ENCODE measurements at regions not wholly inside any gene's neighbourhood (a gene's known extent, or its start where the extent isn't known, plus 50 kb on each side); places are given as distances from the start of the nearest gene placed in this dataset.

- no peak for DNase-seq
Observed at GRCh38 chr7:25399000-25399750, 170.9 kb upstream of the NPVF start.

GRCh38 chr7:25402532-25402931 lies 174.2 kb upstream of the NPVF start:
- no peak for DNase-seq

- DNase-seq, result no peak
Observed at GRCh38 chr7:25405736-25406135, 177.4 kb upstream of the NPVF start.

- DNase-seq, result no peak
Observed at GRCh38 chr7:25407053-25407452, 178.8 kb upstream of the NPVF start.

DNA sequence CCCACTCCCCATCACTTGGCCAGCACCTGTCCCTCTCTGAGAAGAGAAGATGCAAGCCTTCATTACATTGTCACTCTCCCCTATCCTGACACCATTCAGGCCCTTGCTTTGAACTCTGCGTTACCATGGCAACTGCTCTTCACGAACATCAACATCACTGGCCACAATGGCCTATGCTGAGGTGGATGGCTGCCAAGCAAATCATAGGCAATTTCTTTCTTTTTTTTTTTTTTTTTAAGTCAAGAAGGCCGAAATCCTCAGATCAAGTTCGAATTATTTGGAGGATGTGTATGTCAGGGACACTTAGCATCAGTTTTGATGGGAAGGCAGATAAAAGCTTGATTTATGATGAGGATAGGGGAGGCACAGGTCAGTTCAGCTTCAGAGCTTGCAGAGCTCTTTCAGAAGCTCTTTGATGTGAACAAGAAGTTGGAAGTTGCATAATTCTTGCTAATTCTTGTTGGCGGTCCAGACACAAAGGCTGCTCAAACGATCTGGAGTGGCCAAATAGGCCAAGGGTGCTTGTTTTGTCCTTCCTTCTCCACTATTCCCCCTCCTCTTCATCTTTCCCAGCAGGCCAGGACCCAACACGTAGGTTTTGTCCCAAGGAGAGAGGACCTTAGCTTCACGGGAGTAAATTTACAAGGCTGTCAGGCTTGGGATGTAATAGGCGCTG lies 179.9 kb upstream of the NPVF start:
- no peak for DNase-seq

- DNase-seq, result no peak
Observed at GRCh38 chr7:25408876-25409275, 180.6 kb upstream of the NPVF start.

DNA sequence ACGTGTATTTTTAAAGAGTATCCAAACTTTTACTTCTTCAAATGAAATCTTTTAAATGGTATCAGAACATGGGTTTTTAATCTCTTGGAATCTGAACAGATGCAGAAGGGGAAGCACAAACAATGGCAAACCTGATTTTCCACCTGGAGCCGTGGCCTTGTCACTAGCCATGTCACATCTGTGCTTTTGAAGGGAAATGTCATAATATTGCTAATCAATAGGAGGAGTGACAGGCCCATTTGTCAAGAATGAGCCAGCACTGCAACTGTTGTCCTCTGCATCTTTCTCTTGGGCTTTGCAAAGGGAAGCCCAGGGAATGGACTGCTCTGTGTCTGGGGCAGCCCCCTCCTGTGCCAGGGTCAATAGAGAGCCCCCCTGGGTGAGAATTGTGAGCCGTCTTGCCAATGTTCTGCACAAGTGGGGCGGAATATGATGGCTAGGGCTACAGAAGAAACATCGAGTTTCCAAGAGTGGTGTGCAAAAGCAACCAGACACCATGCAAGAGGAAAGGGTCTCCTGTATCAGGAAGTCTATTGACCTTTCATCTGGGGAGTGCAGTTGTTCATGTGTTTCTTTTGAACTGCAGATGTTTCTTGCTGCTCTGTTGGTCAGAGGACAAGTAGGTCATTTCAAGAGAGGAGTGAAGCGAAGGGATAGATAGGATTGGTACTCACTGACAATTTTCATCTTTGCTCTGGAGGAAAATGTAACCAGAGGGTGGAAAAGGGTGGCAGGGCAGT lies 181.8 kb upstream of the NPVF start:
- no peak for DNase-seq

DNA sequence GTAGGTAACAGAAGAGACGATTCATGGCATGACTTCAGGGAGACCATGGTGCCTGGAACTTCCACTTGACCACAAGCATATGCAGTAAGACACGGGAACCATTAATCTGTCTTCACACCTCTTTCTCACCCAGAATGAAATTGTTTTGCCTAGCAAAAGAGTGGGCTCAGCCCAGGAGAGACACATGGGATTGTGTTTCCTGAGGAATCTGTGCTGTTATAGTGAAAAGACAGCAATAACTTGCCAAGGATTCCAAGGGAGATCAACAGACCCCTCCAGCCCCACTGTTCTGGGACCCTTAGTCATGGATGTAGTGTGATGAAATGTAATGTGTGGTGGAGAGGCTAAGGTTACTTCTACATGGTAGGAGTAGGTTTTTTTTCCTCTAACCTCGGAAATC lies 192.5 kb upstream of the NPVF start:
- DNase-seq, result no peak

DNA sequence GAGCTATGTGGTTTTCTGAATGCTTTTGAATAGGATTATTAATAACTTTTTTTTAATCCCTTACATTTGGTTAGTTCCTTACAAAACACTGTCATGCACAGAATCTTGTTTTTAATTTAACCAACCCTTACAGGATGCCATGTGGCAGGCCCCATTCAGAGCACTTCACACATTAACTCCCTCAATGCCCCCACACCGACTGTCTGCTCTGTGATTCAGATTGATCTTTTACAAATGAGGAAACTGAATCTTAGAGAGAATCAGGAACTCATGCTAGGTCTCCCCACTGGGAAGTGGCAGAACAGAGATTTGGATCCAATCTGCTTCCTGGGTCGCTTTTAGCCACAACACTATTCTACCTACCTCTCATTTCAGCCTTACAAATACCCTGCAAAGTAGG lies 195.8 kb upstream of the NPVF start:
- DNase-seq, result no peak

- no peak for DNase-seq
Observed at GRCh38 chr7:25424855-25425254, 196.6 kb upstream of the NPVF start.

DNA sequence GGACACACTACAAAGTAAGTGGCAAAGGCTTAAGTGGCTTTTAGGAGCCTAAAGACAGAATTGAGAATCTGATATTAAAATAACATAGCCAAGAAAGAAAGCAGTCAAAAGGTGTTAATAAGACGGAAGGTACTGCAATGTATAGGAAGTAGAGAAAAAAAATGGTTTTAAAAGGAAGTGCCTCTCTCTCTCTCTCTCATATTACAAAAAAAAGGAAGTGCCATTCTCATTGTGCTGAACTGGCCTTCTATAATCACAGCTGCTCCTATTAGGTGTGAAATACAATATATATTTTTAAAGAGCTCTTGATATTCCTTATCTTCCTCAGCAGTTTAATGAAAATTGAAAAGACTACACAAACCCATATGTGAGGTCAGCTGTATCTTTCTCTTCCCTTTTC lies 199.4 kb upstream of the NPVF start:
- DNase-seq, result no peak

DNA sequence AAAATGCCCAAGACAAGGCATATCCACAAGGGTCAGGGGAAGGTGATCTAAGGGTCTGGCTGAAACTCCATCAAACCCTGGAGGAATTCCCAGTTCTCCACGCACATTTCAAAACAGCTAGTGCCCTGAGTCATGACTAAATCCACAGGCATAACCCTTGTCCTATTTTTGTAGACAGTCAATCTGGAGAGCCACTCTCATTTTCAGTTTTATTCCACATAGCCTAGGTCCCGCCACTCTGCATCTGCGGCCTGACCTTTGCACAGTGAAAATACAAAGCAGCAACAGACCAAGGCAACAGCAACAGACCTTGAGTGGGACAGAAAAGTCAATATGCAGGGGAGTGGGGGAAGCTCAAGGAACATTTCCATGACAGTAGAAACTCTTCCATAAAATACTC lies 201.4 kb upstream of the NPVF start:
- DNase-seq, result no peak

GRCh38 chr7:25430200-25430931 lies 202.1 kb upstream of the NPVF start:
- no peak for DNase-seq

- DNase-seq, result no peak
Observed at GRCh38 chr7:25431956-25432450, 203.7 kb upstream of the NPVF start.

- DNase-seq, result no peak
Observed at GRCh38 chr7:25432807-25433206, 204.5 kb upstream of the NPVF start.

DNA sequence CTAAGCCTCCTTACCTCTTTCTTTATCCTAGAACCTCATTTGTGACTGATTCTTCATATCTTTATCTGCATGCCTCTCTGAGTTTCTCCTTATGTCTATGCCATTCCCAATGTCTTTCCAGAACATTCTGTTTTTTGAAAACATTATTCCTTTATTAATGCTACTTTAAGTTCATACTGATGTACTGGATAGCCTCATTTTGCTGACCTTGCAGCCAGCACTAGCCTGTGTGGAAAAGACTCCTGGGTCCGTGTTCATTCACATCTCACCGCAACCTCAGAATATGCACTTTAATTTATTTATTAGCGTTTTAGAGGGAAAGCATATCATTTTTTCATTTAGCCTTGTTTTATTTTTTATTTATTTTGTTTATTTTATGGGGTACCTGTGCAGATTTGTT lies 208.1 kb upstream of the NPVF start:
- DNase-seq, result no peak

- DNase-seq, result no peak
Observed at GRCh38 chr7:25437308-25437707, 209.0 kb upstream of the NPVF start.

- DNase-seq, result no peak
Observed at GRCh38 chr7:25444991-25445390, 216.7 kb upstream of the NPVF start.

- DNase-seq, result no peak
Observed at GRCh38 chr7:25448301-25448700, 220.0 kb upstream of the NPVF start.

GRCh38 chr7:25454020-25454419 lies 225.7 kb upstream of the NPVF start:
- DNase-seq, result no peak

- DNase-seq, result no peak
Observed at GRCh38 chr7:25454562-25455041, 226.3 kb upstream of the NPVF start.

DNA sequence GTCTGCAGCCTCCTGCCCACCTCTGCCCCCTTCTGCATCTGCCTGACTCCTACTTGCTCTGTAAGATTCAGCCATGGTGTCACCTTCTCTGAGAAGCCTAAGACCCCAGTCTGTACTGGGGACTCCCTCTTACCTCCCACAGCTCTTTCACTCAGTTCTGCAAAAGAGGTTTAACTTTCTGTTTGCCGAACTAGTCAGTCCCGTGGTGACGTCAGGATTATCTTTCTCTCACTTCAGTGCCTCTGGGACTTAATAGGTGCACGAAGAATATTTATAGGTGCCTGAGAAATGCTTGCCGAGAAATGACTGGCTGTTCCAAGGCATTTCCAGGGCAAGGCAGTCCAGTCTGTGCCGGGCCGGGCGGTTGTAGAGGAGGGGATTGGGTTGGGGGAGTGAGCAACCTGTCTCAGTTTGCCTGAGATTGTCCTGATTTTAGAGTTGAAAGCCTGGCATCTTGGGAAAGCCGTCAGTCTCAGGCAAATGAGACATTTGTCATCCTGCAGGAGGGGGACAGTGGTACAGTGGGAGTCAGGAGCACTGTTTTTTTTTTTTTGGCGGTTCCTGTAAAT lies 227.5 kb upstream of the NPVF start:
- no peak for DNase-seq
